HG02970 (cell line): ENCODE measurements at regions not wholly inside any gene's neighbourhood (a gene's known extent, or its start where the extent isn't known, plus 50 kb on each side); places are given as distances from the start of the nearest gene placed in this dataset.
"Not testable (repeated sequence)": the region's sequence is repeated elsewhere in the genome, so short reads cannot be mapped to it uniquely, and the experiment has no call there.

ENCODE experiments used
- ATAC-seq: cut with Tn5 transposase; IDR thresholded peaks from one replicate; pipeline ENCODE4 v1.9.1; 2021; ENCODE audit warnings: mild to moderate bottlenecking, moderate library complexity, moderate number of reproducible peaks; ENCODE audit not compliant: unreplicated experiment, low FRiP score

DNA sequence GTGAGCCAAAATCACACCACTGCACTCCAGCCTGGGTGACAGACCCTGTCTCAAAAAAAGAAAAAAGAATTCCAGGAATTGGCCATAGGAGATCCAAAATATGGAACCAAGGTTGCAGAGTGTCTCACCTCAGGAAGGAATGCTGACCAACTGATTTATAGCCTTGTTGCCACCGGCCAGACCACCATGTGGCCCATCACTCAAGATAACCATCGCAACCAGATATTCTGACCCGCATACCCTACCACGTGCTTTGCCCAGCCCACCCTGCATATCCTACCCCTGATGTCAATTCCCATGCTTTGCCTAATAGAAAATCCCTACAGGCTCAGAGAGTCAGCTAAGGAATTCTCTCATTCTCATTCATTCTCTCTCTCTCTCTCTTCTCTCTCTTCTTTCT lies 95.1 kb upstream of the DOCK9 start:
- ATAC-seq = no peak

- ATAC-seq = no peak
Measured at GRCh38 chr13:99074693-99075092, 96.8 kb upstream of the DOCK9 start.

DNA sequence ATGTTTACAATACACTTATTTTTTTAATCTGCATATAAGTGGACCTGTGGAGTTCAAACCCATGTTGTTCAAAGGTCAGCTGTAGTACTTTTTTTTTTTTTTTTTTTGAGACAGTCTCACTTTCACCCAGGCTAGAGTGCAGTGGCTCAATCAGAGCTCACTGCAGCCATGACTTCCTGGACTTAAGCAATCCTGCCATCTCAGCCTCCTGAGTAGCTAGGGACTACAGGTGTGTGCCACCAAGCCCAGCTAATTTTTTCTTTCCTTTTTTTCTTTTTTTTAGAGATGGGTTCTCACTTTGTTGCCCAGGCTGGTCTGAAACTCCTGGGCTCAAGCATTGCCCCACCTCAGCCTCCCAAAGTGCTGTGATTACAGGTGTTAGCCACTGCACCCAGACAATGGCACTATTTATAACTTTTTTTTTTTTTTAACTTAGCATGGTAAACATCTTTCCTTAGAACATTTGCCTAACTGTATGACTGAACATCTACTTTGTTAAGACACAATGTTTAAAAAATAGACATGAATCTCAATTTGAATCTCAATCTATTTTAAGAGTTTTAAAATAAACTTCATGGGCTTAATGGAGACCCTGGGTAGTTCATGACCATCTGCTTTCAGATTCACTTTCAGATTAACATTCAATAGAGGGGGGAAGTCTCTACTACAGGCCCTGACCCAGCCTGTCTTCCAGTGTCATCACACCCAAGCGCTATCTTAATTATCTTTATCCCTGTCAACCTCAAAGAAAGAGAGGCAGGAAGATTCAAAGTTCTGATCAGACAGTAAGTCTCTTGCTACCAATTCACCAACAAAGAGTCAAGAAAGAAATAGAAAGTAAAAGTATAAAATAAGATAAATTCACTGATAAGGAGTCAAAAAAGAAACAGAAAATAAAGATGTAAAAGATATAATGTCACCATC lies 97.7 kb upstream of the DOCK9 start:
- ATAC-seq = peak; percentile 75

GRCh38 chr13:99078017-99078771 lies 100.3 kb upstream of the DOCK9 start:
- no peak for ATAC-seq

- ATAC-seq = no peak
Measured at GRCh38 chr13:99080131-99080530, 102.3 kb upstream of the DOCK9 start.

DNA sequence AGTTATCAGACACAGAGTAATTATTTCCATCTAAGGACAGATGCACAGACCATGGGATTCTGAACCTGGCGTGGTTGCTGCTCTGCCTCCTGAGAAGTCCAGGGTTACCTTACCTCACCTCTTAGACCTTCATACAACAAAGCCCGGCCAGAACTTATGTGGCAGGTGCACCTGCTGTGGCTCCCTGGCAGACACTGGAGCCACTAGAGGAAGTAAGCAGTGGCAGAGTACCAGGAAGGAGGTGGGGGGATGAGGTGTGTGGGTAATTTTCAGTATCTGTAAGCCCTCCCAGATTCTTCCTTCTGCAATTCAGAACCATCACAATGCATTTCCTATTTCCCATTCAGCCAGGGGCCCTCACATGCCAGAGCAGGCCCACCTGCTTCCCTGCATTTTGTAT lies 106.1 kb upstream of the DOCK9 start:
- no peak for ATAC-seq

DNA sequence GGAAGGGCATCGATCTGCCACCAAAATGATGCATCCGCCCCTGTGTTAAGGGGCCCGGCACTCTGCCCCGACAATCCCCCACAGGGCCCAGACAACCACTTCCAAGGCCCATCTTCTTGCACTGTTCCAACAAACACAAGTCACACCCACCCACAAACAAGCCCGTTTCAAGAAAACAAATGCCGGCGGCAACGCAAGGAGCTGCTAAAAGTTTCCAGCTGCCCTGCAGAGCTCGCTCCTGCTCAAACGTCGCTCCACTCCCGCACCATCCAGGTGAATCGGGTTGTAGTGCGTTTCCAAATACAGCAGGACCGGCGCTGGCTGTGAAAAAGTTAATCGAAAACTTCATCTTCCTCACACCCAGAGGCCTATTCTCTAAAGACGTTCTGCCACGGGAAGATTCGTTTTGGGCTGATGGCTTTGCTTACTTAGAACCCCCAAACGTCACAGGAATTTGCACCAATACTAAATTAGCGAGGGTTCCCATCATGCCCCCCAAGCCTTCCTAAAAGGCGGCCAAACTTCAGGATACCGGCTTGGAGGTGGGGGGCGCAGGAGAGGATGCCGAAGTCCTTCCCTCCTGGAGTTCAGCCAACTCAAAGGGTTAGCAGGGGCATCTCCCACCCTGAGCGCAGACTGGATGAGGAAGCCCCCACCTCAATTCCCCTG lies 107.4 kb upstream of the DOCK9 start:
- no peak for ATAC-seq

DNA sequence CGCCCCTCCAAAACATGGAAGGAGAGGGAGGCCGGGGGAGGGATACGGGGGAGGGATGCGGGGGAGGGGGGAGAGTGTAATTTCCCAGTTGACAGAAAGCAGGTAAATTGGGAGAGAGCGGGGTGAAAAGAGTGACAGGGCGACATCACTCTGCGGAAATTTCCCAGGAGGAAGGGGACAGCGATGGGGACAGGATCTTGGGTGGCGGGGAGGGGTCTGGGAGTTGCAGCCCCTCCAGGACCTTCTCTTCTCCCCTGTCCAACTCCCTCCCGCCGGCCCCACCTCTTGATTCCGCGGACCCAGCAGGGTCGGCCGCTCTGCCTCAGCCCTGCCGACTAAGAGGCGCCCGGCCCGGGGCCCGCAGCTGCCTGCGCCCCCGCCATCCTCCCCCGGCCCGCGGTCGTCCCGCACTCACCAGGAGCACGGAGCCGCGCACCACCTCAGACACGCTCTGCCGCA lies 108.0 kb upstream of the DOCK9 start:
- ATAC-seq = no peak

GRCh38 chr13:99086267-99087097 lies 108.6 kb upstream of the DOCK9 start:
- ATAC-seq = peak; percentile 45

- peak; percentile 67 for ATAC-seq
Measured at GRCh38 chr13:99087098-99087953, 109.5 kb upstream of the DOCK9 start.

- peak; percentile 6 for ATAC-seq
Measured at GRCh38 chr13:99087954-99088491, 110.2 kb upstream of the DOCK9 start.

DNA sequence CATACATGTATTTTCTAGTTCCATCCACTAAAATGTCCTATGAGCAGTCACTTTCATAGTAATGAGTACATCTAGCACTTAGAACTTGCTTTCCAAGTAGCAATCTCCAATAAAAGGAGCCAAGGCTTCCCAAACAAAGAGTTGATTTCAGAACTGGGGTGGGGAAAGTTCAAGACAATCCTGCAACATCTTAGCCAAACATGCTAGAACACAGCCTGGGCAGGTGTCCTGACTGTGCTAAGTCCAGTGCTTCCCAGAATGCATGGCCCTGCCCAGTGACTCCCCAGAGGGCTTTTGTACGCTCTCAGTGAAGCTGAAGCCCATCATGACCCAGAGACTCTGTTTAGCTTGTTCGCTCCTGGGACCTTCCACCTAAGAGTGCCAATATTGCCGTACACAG lies 106.7 kb upstream of the UBAC2 start:
- ATAC-seq = no peak

GRCh38 chr13:99101831-99102230 lies 98.8 kb upstream of the UBAC2 start:
- ATAC-seq = not testable (repeated sequence)

DNA sequence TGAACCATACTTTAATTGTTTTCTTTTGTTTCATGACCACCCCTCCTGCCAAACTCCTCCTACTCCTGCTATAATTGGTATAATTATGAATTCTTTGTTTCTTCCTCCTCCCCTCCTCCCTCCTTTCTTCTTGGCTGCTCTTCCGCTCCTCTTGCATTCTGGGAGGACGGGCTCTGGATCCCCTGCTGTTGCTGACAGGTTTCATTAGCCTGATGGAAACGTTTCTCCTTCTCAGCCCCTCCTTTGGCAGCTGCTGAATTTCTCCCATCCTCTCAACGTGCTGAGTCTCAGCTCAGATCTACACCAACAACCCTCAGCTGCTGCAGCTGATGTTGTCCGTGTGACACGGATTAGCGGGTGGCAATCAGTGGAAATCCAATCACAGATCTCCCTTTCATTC lies 97.1 kb upstream of the UBAC2 start:
- no peak for ATAC-seq

DNA sequence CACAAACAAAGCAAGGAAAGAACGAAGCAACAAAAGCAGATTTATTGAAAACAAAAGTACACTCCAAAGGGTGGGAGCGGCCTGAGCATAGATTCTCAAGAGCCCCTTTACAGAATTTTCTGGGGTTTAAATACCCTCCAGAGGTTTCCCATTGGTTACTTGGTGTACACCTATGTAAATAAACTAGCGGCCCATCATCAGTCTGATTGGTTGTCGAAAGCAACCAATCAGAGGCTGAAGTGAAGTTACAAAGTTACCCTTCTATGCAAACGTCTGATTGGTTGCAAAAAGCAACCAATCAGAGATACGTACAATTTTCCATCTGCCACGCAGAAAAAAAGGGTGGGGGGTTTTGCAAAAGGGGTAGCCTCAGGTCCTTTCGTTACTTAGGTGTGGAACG lies 96.3 kb upstream of the UBAC2 start:
- no peak for ATAC-seq

- no peak for ATAC-seq
Measured at GRCh38 chr13:99105160-99105559, 95.5 kb upstream of the UBAC2 start.

- ATAC-seq = no peak
Measured at GRCh38 chr13:99113351-99113750, 87.3 kb upstream of the UBAC2 start.

GRCh38 chr13:99118179-99118578 lies 82.5 kb upstream of the UBAC2 start:
- no peak for ATAC-seq

- no peak for ATAC-seq
Measured at GRCh38 chr13:99119656-99120055, 81.0 kb upstream of the UBAC2 start.
